Common myeloid progenitor, CD34-positive (primary cell): ENCODE measurements at regions not wholly inside any gene's neighbourhood (a gene's known extent, or its start where the extent isn't known, plus 50 kb on each side); places are given as distances from the start of the nearest gene placed in this dataset.

Experiments used
- CTCF ChIA-PET: fragments of 350-600 bp; sonication (Branson Sonifier 250); formaldehyde crosslinking; loops from one replicate; lab custom pipeline; 2021; ENCODE audit warnings: antibody characterized with exemption; lab: Charles Lee
- POLR2A ChIA-PET: fragments of 350-600 bp; sonication (Branson Sonifier 250); formaldehyde crosslinking; loops from one replicate; lab custom pipeline; 2021; ENCODE audit warnings: antibody characterized with exemption; lab: Charles Lee
- DNase-seq, 3 donors: peaks; one replicate each; pipeline versions ENCODE4 v3.0.0 to v3.0.0-alpha.2; 2013
- H3K27ac ChIP-seq, 2 experiments: 1 replicate in 1 of 2; 2 replicates in 1 of 2; pipeline ENCODE4 v1.7.0; 2013; ENCODE audit warnings: inconsistent platforms in 2 of 2, low read length in 2 of 2, mild to moderate bottlenecking in 2 of 2, low read depth in 1 of 2, moderate library complexity in 1 of 2; ENCODE audit not compliant: severe bottlenecking in 2 of 2, insufficient read depth in 1 of 2, poor library complexity in 1 of 2
- H3K27me3 ChIP-seq, 5 experiments: replicated peaks in 2 of 5; 1 replicate in 3 of 5; 2 replicates in 2 of 5; pipeline versions ENCODE4 v1.6.1 to v1.7.0; 2013; ENCODE audit warnings: low read length in 4 of 5, mild to moderate bottlenecking in 2 of 5, moderate library complexity in 2 of 5, inconsistent platforms in 1 of 5; ENCODE audit not compliant: insufficient read depth in 5 of 5, control insufficient read depth in 4 of 5
- H3K36me3 ChIP-seq, 4 experiments: 1 replicate in 2 of 4; 2 replicates in 2 of 4; pipeline versions ENCODE4 v1.6.1 to v1.7.0; 2013; ENCODE audit warnings: low read length in 3 of 4, control low read depth in 1 of 4, mild to moderate bottlenecking in 1 of 4; ENCODE audit not compliant: control insufficient read depth in 4 of 4, insufficient read depth in 4 of 4
- H3K4me1 ChIP-seq, 4 experiments: 1 replicate in 3 of 4; 2 replicates in 1 of 4; pipeline versions ENCODE4 v1.6.1 to v1.7.1; 2013; ENCODE audit warnings: low read length in 3 of 4, mild to moderate bottlenecking in 3 of 4, control low read depth in 1 of 4, inconsistent platforms in 1 of 4, moderate library complexity in 1 of 4; ENCODE audit not compliant: control insufficient read depth in 4 of 4, insufficient read depth in 4 of 4; ENCODE audit errors: control extremely low read depth in 1 of 4
- H3K4me3 ChIP-seq, 7 experiments: 1 replicate in 4 of 7; 2 replicates in 3 of 7; pipeline versions ENCODE4 v1.5.1 to v1.7.0; 2013; ENCODE audit warnings: mild to moderate bottlenecking in 7 of 7, low read length in 6 of 7, moderate library complexity in 6 of 7, inconsistent platforms in 2 of 7, low read depth in 2 of 7, control low read depth in 1 of 7; ENCODE audit not compliant: insufficient read depth in 4 of 7, control insufficient read depth in 1 of 7; ENCODE audit errors: extremely low read depth in 1 of 7
- H3K9me3 ChIP-seq, 5 experiments: 1 replicate in 4 of 5; 2 replicates in 1 of 5; pipeline versions ENCODE4 v1.6.1 to v1.7.1; 2013; ENCODE audit warnings: low read length in 4 of 5, mild to moderate bottlenecking in 2 of 5, inconsistent platforms in 1 of 5, low read depth in 1 of 5, moderate library complexity in 1 of 5; ENCODE audit not compliant: control insufficient read depth in 4 of 5, insufficient read depth in 2 of 5; ENCODE audit errors: control extremely low read depth in 1 of 5
- WGBS: methylation state at CpG from one replicate; pipeline ENCODE4 v1.1.5; 2013; ENCODE audit not compliant: insufficient coverage; 5-methylcytosine and 5-hydroxymethylcytosine counted together

DNA sequence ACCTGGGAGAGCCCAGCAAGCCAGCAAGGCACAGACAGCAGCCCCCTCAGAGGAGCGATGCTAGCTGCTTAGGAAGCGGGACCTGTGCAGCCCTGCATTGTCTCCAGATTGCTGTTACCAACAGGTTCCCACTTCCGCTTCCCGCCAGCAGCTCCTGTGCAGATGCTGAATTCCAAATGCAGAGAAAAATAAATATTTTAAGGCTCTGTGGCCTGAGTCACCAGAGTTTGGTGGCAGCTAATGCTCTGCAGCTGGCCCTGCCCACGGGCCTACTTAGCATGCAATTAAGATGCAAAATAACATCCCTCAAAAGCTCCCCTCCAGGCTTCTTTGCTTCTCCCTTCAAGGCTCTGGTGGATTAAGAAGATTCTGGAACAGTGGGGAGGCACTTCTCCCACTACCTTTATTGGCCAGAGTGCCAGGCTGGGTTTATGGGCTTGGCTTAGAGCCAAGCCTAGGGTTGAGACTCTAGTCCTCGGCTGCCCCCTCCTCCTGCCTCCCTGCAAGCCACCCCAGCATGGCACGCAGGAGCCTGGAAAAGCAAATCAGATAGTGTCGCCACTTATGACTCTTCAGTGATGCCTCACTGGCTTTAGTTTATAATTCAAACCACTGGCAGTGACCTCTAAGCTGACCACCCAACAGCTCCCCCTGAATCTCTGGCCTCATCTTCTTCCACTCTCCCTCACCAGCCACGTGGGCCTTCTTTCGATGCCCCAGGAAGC, 207.1 kb upstream of the ZC3H12A start:
- 74% methylated on average over 9 of the region's 10 CpGs for WGBS
- Histone ChIP-seq H3K4me1 (no peaks in the 10 kb centered on the region), H3K27ac (no peak overlapping the region), H3K9me3 (peaks cover 0 to 4% (median 0%) of the 10 kb centered on the region in 5 experiments), H3K36me3 (no peaks in the 10 kb centered on the region), H3K4me3 (no peak overlapping the region), H3K27me3 (peaks cover 0 to 10% (median 2%) of the 10 kb centered on the region in 5 experiments)
- CTCF ChIA-PET, result no interaction called here
- POLR2A ChIA-PET, result no interaction called here
- DNase-seq, result no peak

DNA sequence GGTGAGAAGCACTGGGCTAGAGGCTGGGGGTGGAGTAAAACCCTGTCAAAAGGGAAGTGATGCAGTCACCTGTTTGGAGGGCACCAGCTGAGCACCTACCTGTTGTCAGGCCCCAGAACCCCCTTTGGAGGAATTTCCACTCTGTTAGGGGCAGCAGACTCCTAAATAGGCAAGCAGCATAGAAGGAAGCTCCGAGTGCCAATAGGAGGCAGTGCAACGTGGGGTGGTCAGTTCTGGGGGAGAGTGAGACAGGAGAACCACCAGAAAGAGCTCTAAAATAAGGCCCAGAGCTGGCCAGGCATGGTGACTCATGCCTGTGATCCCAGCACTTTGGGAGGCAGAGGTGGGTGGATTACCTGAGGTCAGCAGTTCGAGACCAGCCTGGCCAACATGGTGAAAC, 203.7 kb upstream of the ZC3H12A start:
- no peaks in the 10 kb centered on the region for H3K4me1 ChIP-seq
- POLR2A ChIA-PET, result no interaction called here
- H3K27ac ChIP-seq, result no peak overlapping the region
- H3K36me3 ChIP-seq, result no peaks in the 10 kb centered on the region
- no peak overlapping the region for H3K4me3 ChIP-seq
- CTCF ChIA-PET, result no interaction called here
- WGBS, result 58% methylated on average over 3 of the region's 3 CpGs
- no peak for DNase-seq
- H3K27me3 ChIP-seq, result peaks cover 0 to 16% (median 2%) of the 10 kb centered on the region in 5 experiments
- H3K9me3 ChIP-seq, result no peaks in the 10 kb centered on the region

DNA sequence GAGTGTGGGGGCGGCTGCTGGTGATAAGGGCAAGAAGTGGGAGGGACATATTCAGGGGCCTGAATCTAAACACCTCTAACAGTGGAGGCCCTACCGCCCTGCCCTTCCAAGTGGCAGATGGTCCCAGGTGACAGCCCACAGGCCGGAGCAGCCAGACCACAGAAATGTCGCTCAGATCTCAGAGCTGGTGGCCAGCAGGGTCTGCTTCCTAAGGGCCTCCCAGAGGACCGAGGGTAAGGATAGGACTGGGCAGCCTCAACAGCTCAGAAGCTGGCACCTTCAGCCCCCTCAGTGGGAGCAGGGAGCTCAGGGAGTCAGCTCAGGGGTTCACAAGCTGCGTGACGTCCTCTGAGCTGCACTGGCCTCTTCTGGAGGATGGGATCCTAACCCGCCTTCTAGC, 201.8 kb upstream of the ZC3H12A start:
- Histone ChIP-seq H3K9me3 (no peaks in the 10 kb centered on the region), H3K36me3 (no peaks in the 10 kb centered on the region), H3K4me1 (no peaks in the 10 kb centered on the region), H3K4me3 (no peak overlapping the region), H3K27me3 (peaks cover 0 to 20% (median 2%) of the 10 kb centered on the region in 5 experiments), H3K27ac (no peak overlapping the region)
- ChIA-PET CTCF (no interaction called here), POLR2A (no interaction called here)
- no peak for DNase-seq
- WGBS, result 82% methylated on average over 7 of the region's 8 CpGs

DNA sequence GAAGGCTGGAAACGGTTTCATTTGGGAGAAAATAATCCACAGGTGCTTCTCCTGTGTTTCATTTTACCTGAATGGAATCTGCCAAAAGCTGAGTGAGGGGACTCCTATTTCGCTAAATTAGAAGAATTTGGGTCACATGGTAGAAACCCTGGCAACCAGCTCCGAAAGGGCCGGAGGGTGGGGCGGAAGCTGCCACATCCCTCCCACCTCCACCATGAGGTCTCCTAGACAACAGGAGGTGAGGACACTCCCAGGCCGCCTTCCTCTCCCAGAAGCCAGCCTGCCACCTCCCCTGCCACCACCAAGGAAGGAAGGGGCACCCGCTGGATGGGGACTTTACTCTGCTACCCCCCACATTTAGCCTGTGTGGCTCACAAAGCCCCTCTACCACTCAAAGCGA, 199.9 kb upstream of the ZC3H12A start:
- Histone ChIP-seq H3K4me3 (no peak overlapping the region), H3K9me3 (peaks cover 0 to 7% (median 0%) of the 10 kb centered on the region in 5 experiments), H3K27me3 (peaks cover 0 to 20% (median 0%) of the 10 kb centered on the region in 5 experiments), H3K27ac (no peak overlapping the region), H3K4me1 (no peaks in the 10 kb centered on the region), H3K36me3 (no peaks in the 10 kb centered on the region)
- ChIA-PET CTCF (interaction anchor here (0.6 kb wide), 1 partner anchor 703 kb away, joined by 3 read pairs; no protein-coding TSS in a partner anchor), POLR2A (no interaction called here)
- WGBS, result 78% methylated on average over 5 of the region's 8 CpGs
- no peak for DNase-seq

DNA sequence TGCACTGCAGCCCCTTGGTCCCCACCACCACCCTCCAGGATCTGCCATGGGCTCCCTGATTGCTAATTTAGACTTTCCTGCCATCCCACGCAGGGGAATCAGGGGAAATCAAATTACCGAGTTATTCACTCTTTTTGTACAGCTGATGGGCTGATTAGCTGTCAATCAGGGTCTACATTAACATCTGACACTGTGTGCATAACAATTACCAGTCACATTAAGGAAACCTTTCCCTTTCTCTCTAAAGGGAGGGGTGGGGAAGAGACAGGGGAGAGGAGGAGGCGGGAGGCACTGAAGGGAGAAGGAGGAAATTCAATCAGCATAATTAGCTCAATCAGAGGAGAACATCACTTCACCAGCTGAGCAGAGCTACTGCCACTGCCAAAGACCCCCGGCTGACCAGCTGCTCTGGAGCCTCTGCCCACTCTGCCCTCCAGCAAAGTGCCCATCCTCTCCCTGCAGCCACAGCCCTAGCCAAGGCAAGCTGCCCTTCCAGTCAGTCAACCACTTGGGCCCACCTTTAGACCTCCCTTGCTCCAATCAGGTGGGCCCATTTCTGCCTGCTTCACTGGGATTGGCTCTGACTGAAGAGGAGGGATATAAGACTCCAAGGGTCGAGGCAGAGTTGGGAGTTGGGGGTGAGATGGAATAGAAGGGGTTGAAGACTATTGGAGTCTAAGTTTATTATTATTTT, 199.3 kb upstream of the ZC3H12A start:
- POLR2A ChIA-PET, result no interaction called here

DNA sequence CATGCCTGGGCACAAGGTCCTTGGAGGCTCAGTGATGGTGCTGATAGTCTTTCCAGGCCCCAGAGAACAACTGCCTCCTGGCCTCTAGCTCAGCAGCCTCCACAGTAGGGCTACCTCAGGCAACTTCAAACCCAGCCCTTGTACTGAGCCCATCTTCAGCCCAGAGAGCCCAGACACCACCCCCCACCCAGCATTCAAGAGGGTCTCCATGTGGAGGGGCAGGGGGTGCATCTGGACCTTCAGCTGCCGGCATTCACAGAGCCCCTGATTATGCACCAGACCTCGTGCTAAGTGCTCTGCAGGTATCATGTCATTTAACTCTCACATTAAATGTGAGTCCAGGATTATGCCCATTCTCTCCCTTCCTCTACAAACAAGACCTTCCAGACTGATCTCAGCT, 197.0 kb upstream of the ZC3H12A start:
- CTCF ChIA-PET, result no interaction called here
- Histone ChIP-seq H3K27me3 (peaks cover 0 to 25% (median 0%) of the 10 kb centered on the region in 5 experiments), H3K4me3 (no peak overlapping the region), H3K4me1 (no peaks in the 10 kb centered on the region), H3K9me3 (peaks cover 0 to 19% (median 8%) of the 10 kb centered on the region in 5 experiments), H3K27ac (no peak overlapping the region), H3K36me3 (no peaks in the 10 kb centered on the region)
- no peak for DNase-seq
- POLR2A ChIA-PET, result no interaction called here
- 79% methylated on average over 2 of the region's 2 CpGs for WGBS

More for the DNA sequence above, 199.3 kb upstream of the ZC3H12A start:
- 80% methylated on average over 1 of the region's 5 CpGs for whole genome bisulfite sequencing
- CTCF ChIA-PET, result no interaction called here
- Histone ChIP-seq H3K27me3 (peaks cover 0 to 20% (median 0%) of the 10 kb centered on the region in 5 experiments), H3K27ac (no peak overlapping the region), H3K4me1 (no peaks in the 10 kb centered on the region), H3K4me3 (no peak overlapping the region), H3K36me3 (no peaks in the 10 kb centered on the region), H3K9me3 (peaks cover 0 to 12% (median 3%) of the 10 kb centered on the region in 5 experiments)
- no peak for DNase-seq

DNA sequence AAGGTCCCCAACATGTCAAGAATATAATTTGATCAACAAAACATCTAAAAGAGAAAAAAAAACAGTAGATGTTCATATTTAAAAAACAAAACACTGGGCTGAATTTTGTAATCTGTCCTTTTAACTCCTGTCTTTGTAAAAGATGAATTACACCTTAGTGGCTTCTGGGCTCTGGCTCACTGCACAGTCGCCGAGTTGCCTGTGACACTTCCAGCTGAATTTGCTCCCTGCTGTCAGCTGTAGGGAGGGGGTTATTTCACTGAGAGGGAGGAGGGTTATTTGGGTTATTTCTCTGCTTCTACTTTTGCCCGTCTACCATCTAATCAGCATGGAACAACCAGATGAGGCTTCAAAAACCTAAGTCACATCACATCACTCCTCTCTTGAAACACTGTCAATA, 193.0 kb upstream of the ZC3H12A start:
- no peaks in the 10 kb centered on the region for H3K36me3 ChIP-seq
- no peak overlapping the region for H3K27ac ChIP-seq
- H3K27me3 ChIP-seq, result peaks cover 0 to 28% (median 0%) of the 10 kb centered on the region in 5 experiments
- 100% methylated on average over 1 of the region's 3 CpGs for WGBS
- H3K4me1 ChIP-seq, result no peaks in the 10 kb centered on the region
- DNase-seq, result no peak
- H3K9me3 ChIP-seq, result peaks cover 0 to 23% (median 8%) of the 10 kb centered on the region in 5 experiments
- no peak overlapping the region for H3K4me3 ChIP-seq
- ChIA-PET POLR2A (no interaction called here), CTCF (no interaction called here)
